H1 (cell line): ENCODE measurements at regions not wholly inside any gene's neighbourhood (a gene's known extent, or its start where the extent isn't known, plus 50 kb on each side); places are given as distances from the start of the nearest gene placed in this dataset.

Experiments used
- BRCA1 ChIP-seq: IDR thresholded peaks from 2 replicates; pipeline ENCODE4 v1.6.1; 2012; ENCODE audit warnings: low read depth, low read length, improper control_type of control experiment
- GABPA ChIP-seq: IDR thresholded peaks from 2 replicates; pipeline ENCODE4 v1.6.1; 2011; ENCODE audit warnings: mild to moderate bottlenecking, low read length, moderate library complexity, borderline replicate concordance; ENCODE audit not compliant: insufficient read depth
- GTF2F1 ChIP-seq: IDR thresholded peaks from 2 replicates; pipeline ENCODE4 v1.6.1; 2012; ENCODE audit warnings: low read depth, low read length, improper control_type of control experiment, borderline replicate concordance
- HDAC2 ChIP-seq, 2 experiments: fragments of 300-600 bp in 1 of 2; sonication (generic) in 1 of 2; IDR thresholded peaks; 2 replicates each; pipeline ENCODE4 v1.6.1; 2011 to 2012; ENCODE audit warnings: low read depth in 2 of 2, low read length in 2 of 2, mild to moderate bottlenecking in 2 of 2, moderate library complexity in 2 of 2, borderline replicate concordance in 1 of 2, inconsistent platforms in 1 of 2
- HDAC6 ChIP-seq: IDR thresholded peaks from one replicate; pipeline ENCODE4 v1.7.1; 2012; ENCODE audit warnings: low read depth, mild to moderate bottlenecking, inconsistent platforms, low read length, moderate library complexity
- SP4 ChIP-seq: IDR thresholded peaks from 2 replicates; pipeline ENCODE4 v1.6.1; 2012; ENCODE audit warnings: low read length, inconsistent platforms
- TAF7 ChIP-seq: optimal IDR thresholded peaks from 2 replicates; pipeline ENCODE3; 2011; ENCODE audit warnings: low read depth, mild to moderate bottlenecking, inconsistent platforms, low read length, moderate library complexity, borderline replicate concordance
- TF ChIP-seq, protein P1 (sequence below): fragments of 300-600 bp; sonication (generic); IDR thresholded peaks from 2 replicates; pipeline ENCODE4 v1.7.1; 2012; ENCODE audit warnings: low read length, moderate library complexity, mild to moderate bottlenecking, inconsistent platforms; ENCODE audit not compliant: insufficient replicate concordance
- TF ChIP-seq, protein P2 (sequence below): IDR thresholded peaks from 2 replicates; pipeline ENCODE4 v1.6.1; 2012; ENCODE audit warnings: inconsistent platforms

DNA sequence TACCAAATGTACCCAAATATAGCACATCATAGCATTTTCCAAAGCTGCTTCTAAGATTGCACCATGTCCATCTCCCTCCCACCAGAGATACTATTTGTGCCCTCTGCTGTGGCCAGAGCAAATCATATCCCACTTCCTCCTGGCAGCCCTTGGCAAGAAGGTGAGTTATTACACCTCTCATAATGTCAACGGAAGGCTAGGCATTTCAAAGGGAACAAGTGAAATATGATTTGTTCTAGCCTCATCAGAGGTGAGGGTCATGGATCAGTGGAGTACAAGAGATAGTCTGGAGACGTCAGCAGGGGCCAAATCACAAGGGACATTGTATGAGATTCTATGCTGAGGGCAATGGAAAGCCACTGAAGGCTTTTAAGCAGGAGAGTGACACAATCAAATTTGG is 90.2 kb upstream of the BCAR3 start (continued):
- TF ChIP-seq, protein P1, sequence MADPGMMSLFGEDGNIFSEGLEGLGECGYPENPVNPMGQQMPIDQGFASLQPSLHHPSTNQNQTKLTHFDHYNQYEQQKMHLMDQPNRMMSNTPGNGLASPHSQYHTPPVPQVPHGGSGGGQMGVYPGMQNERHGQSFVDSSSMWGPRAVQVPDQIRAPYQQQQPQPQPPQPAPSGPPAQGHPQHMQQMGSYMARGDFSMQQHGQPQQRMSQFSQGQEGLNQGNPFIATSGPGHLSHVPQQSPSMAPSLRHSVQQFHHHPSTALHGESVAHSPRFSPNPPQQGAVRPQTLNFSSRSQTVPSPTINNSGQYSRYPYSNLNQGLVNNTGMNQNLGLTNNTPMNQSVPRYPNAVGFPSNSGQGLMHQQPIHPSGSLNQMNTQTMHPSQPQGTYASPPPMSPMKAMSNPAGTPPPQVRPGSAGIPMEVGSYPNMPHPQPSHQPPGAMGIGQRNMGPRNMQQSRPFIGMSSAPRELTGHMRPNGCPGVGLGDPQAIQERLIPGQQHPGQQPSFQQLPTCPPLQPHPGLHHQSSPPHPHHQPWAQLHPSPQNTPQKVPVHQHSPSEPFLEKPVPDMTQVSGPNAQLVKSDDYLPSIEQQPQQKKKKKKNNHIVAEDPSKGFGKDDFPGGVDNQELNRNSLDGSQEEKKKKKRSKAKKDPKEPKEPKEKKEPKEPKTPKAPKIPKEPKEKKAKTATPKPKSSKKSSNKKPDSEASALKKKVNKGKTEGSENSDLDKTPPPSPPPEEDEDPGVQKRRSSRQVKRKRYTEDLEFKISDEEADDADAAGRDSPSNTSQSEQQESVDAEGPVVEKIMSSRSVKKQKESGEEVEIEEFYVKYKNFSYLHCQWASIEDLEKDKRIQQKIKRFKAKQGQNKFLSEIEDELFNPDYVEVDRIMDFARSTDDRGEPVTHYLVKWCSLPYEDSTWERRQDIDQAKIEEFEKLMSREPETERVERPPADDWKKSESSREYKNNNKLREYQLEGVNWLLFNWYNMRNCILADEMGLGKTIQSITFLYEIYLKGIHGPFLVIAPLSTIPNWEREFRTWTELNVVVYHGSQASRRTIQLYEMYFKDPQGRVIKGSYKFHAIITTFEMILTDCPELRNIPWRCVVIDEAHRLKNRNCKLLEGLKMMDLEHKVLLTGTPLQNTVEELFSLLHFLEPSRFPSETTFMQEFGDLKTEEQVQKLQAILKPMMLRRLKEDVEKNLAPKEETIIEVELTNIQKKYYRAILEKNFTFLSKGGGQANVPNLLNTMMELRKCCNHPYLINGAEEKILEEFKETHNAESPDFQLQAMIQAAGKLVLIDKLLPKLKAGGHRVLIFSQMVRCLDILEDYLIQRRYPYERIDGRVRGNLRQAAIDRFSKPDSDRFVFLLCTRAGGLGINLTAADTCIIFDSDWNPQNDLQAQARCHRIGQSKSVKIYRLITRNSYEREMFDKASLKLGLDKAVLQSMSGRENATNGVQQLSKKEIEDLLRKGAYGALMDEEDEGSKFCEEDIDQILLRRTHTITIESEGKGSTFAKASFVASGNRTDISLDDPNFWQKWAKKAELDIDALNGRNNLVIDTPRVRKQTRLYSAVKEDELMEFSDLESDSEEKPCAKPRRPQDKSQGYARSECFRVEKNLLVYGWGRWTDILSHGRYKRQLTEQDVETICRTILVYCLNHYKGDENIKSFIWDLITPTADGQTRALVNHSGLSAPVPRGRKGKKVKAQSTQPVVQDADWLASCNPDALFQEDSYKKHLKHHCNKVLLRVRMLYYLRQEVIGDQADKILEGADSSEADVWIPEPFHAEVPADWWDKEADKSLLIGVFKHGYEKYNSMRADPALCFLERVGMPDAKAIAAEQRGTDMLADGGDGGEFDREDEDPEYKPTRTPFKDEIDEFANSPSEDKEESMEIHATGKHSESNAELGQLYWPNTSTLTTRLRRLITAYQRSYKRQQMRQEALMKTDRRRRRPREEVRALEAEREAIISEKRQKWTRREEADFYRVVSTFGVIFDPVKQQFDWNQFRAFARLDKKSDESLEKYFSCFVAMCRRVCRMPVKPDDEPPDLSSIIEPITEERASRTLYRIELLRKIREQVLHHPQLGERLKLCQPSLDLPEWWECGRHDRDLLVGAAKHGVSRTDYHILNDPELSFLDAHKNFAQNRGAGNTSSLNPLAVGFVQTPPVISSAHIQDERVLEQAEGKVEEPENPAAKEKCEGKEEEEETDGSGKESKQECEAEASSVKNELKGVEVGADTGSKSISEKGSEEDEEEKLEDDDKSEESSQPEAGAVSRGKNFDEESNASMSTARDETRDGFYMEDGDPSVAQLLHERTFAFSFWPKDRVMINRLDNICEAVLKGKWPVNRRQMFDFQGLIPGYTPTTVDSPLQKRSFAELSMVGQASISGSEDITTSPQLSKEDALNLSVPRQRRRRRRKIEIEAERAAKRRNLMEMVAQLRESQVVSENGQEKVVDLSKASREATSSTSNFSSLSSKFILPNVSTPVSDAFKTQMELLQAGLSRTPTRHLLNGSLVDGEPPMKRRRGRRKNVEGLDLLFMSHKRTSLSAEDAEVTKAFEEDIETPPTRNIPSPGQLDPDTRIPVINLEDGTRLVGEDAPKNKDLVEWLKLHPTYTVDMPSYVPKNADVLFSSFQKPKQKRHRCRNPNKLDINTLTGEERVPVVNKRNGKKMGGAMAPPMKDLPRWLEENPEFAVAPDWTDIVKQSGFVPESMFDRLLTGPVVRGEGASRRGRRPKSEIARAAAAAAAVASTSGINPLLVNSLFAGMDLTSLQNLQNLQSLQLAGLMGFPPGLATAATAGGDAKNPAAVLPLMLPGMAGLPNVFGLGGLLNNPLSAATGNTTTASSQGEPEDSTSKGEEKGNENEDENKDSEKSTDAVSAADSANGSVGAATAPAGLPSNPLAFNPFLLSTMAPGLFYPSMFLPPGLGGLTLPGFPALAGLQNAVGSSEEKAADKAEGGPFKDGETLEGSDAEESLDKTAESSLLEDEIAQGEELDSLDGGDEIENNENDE = no peak
- no peak for TF ChIP-seq GABPA
- TF ChIP-seq BRCA1 = no peak
- TF ChIP-seq SP4 = no peak
- TF ChIP-seq, protein P2, sequence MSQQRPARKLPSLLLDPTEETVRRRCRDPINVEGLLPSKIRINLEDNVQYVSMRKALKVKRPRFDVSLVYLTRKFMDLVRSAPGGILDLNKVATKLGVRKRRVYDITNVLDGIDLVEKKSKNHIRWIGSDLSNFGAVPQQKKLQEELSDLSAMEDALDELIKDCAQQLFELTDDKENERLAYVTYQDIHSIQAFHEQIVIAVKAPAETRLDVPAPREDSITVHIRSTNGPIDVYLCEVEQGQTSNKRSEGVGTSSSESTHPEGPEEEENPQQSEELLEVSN = no peak
- TF ChIP-seq TAF7 = no peak
- no peak for TF ChIP-seq HDAC2 (IDR thresholded peaks at IDR 0.05; ENCODE audit: borderline replicate concordance in 1 of 2, low read depth in 2 of 2, low read length in 2 of 2)
- TF ChIP-seq GTF2F1 = no peak
- TF ChIP-seq HDAC6 = no peak
